ENCODE measurements at regions not wholly inside any gene's neighbourhood (a gene's known extent, or its start where the extent isn't known, plus 50 kb on each side); places are given as distances from the start of the nearest gene placed in this dataset.

GRCh38 chr21:17435565-17436543 is 77.0 kb upstream of the CXADR start (continued):
- no peak for TF ChIP-seq POLR2AphosphoS5 (IDR thresholded peaks at IDR 0.05; ENCODE audit: low read depth)

DNA sequence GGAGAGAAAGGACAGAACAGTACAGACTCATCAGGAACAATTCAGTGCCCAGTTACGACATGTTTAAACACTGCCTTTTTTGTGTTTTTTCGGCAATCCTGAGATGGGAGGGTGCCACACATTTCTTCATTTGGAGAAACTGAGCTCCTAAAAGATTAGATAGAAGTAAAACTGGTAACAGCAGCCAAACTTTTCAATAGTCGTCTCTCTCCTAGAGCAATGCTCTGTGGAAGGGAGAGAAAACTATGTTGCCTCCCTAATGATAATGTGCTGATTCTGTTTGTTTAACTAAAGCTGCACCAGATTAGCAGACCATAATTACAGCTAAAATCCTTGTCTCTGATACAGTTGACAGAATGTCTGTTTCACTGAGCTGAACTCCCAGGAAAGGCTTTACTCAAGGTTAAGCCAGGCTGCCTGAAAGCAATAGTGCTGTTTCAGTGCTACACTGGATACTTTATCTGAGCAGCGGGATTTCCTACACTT is 76.2 kb upstream of the CXADR start:
- H3K36me3 Mint-ChIP-seq (ENCODE audit: low read depth), result no peaks in the 10 kb centered on the region
- no peaks in the 10 kb centered on the region for H3K36me3 ChIP-seq (ENCODE audit: insufficient read depth)

DNA sequence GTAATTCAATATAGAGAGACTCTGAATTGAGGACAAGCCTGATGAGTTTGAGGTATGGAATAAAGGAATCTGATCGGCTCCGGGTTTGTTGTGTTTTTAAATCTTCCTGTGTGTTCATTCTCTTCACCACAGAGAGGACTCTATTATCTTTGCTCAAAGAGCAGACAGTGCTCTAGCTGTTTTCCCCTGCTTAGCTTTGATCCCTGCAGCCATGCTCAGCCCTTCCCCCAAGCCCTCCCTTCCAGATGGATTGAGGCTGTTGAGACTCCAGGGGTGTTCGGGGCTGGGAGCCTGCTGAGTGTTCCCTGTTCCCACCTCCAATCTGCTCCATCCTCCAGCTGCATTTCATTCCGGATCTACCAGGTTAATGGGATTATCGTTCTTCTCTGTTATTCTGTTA is 74.2 kb upstream of the CXADR start:
- Histone ChIP-seq H3K4me2 (peak overlapping the region; percentile 36), H3K36me3 (ENCODE audit: insufficient read depth) (no peaks in the 10 kb centered on the region), H2AFZ (no peak overlapping the region), H4K20me1 (replicated peaks; ENCODE audit: insufficient read depth) (no peaks in the 10 kb centered on the region), H3K27me3 (ENCODE audit: insufficient read depth) (no peaks in the 10 kb centered on the region), H3K79me2 (replicated peaks; ENCODE audit: insufficient read depth) (no peaks in the 10 kb centered on the region), H3F3A (replicated peaks; ENCODE audit: low read depth) (no peaks in the 10 kb centered on the region), H3K27ac (ENCODE audit: low read depth) (no peak overlapping the region), H3K4me1 (ENCODE audit: insufficient read depth) (peaks cover 15% of the 10 kb centered on the region), H3K9me2 (ENCODE audit: insufficient read depth) (no peaks in the 10 kb centered on the region), H3K4me3 (no peak overlapping the region)
- Mint-ChIP-seq H3K4me1 (peaks cover 39% of the 10 kb centered on the region), H3K27ac (no peak overlapping the region), H3K27me3 (ENCODE audit: insufficient read depth, low read depth, poor library complexity) (peaks cover 7% of the 10 kb centered on the region), H3K9me3 (no peaks in the 10 kb centered on the region), H3K36me3 (ENCODE audit: low read depth) (no peaks in the 10 kb centered on the region), H3K4me3 (peak overlapping the region; percentile 44)
- TF ChIP-seq ZNF462 (CRISPR knock-in tag; IDR thresholded peaks at IDR 0.05) (peak; percentile 47; the same call in 1 of the 2 replicates), POLR2AphosphoS5 (IDR thresholded peaks at IDR 0.05; ENCODE audit: low read depth) (no peak)
- DNase-seq (ENCODE audit: low spot score) (peak; percentile 72), ATAC-seq (peak; percentile 98)

More for the DNA sequence above, 76.2 kb upstream of the CXADR start:
- H3K4me1 ChIP-seq (ENCODE audit: insufficient read depth), result peaks cover 18% of the 10 kb centered on the region
- H3K4me2 ChIP-seq, result no peak overlapping the region
- no peaks in the 10 kb centered on the region for H4K20me1 ChIP-seq (replicated peaks; ENCODE audit: insufficient read depth)
- H3K9me2 ChIP-seq (ENCODE audit: insufficient read depth), result no peaks in the 10 kb centered on the region
- peak; percentile 6 for DNase-seq (ENCODE audit: low spot score)
- H3K4me3 Mint-ChIP-seq, result no peak overlapping the region
- no peaks in the 10 kb centered on the region for H3F3A ChIP-seq (replicated peaks; ENCODE audit: low read depth)
- TF ChIP-seq CREB1 (CRISPR knock-in tag; IDR thresholded peaks at IDR 0.05; ENCODE audit: low read depth) (no peak), ZNF114 (CRISPR knock-in tag; IDR thresholded peaks at IDR 0.05) (no peak)
- no peak overlapping the region for H3K4me3 ChIP-seq
- ATAC-seq, result no peak
- no peaks in the 10 kb centered on the region for H3K79me2 ChIP-seq (replicated peaks; ENCODE audit: insufficient read depth)
- peaks cover 7% of the 10 kb centered on the region for H3K27me3 Mint-ChIP-seq (ENCODE audit: insufficient read depth, low read depth, poor library complexity)
- peaks cover 43% of the 10 kb centered on the region for H3K4me1 Mint-ChIP-seq
- H3K27me3 ChIP-seq (ENCODE audit: insufficient read depth), result no peaks in the 10 kb centered on the region
- H3K27ac ChIP-seq (ENCODE audit: low read depth), result no peak overlapping the region
- H3K27ac Mint-ChIP-seq, result no peak overlapping the region
- H3K9me3 Mint-ChIP-seq, result no peaks in the 10 kb centered on the region
- H2AFZ ChIP-seq, result no peak overlapping the region; the same call in 1 of the 2 replicates

Data from GM23338 (cell line).